GM08714 (cell line): ENCODE measurements at regions not wholly inside any gene's neighbourhood (a gene's known extent, or its start where the extent isn't known, plus 50 kb on each side); places are given as distances from the start of the nearest gene placed in this dataset.
"Not testable (repeated sequence)": the region's sequence is repeated elsewhere in the genome, so short reads cannot be mapped to it uniquely, and the experiment has no call there.

ENCODE experiments used
- H3K4me3 ChIP-seq: fragments of 200-500 bp; sonication (Bioruptor generic); 2 replicates; pipeline ENCODE4 v1.5.1; 2014; ENCODE audit warnings: mild to moderate bottlenecking, low read length, inconsistent platforms
- ZNF274 ChIP-seq: IDR thresholded peaks from 2 replicates; pipeline ENCODE4 v1.6.1; 2012; ENCODE audit warnings: mild to moderate bottlenecking, low read depth, low read length

GRCh38 chr6:170091000-170091638 is 199.8 kb downstream of the DLL1 start:
- no peak for TF ChIP-seq ZNF274
- H3K4me3 ChIP-seq, result no peak overlapping the region

DNA sequence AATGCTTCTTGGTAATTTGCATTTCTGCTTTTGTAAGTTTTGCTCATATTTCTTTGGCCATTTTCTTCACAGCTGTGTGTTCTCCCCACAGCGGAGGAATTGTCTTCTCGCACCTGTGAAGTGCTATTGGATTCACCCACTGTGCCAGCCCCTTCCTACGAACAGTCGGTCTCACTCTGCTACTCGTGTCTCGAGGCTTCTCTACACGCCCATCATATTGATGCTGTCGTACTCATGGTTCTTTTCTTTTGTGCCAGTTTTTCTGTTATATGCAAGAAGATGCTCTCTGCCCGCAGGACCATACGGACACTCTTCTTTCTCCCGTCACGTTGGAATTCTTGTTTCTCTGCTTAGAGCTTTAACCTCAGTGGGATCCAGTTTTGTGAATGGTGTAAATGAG is 200.3 kb downstream of the DLL1 start:
- no peak for TF ChIP-seq ZNF274
- H3K4me3 ChIP-seq, result no peak overlapping the region

GRCh38 chr6:170089963-170090362 is 200.9 kb downstream of the DLL1 start:
- no peak overlapping the region for H3K4me3 ChIP-seq
- no peak for TF ChIP-seq ZNF274

DNA sequence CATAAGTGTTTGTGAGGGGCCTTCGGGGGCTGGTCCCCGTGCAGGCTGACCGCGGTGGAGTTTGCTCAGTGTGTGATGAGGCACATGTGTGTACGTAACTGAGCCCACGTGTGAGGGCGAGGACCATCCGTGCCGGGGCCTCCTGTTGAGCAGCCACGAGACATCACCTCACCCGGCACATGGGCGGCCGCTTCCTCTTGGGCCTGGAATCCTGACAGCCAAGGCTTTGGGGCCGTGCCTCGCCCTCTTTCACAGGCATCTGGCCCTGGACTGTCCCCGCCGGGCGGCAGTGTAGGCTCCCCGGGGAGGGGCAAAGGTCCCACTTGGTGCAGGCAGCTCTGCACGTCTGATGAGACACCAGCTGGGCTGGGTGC is 202.3 kb downstream of the DLL1 start:
- no peak for TF ChIP-seq ZNF274

GRCh38 chr6:170087941-170088581 is 202.8 kb downstream of the DLL1 start:
- peak overlapping the region; percentile 32; the same call in 1 of the 2 replicates for H3K4me3 ChIP-seq
- no peak for TF ChIP-seq ZNF274

More for the DNA sequence above, 202.3 kb downstream of the DLL1 start:
- H3K4me3 ChIP-seq, result peak overlapping the region; percentile 32; the same call in 1 of the 2 replicates

DNA sequence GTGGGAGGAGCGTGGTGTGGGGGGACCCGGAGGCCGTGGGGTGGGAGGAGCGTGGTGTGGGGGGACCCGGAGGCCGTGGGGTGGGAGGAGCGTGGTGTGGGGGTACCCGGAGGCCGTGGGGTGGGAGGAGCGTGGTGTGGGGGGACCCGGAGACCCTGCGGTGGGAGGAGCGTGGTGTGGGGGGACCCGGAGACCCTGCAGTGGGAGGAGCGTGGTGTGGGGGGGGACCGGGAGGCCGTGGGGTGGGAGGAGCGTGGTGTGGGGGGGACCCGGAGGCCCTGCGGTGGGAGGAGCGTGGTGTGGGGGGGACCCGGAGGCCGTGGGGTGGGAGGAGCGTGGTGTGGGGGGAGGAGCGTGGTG is 203.5 kb downstream of the DLL1 start:
- not testable (repeated sequence) for H3K4me3 ChIP-seq

GRCh38 chr6:170086639-170087420 is 204.0 kb downstream of the DLL1 start:
- no peak for TF ChIP-seq ZNF274
- no peak overlapping the region for H3K4me3 ChIP-seq

DNA sequence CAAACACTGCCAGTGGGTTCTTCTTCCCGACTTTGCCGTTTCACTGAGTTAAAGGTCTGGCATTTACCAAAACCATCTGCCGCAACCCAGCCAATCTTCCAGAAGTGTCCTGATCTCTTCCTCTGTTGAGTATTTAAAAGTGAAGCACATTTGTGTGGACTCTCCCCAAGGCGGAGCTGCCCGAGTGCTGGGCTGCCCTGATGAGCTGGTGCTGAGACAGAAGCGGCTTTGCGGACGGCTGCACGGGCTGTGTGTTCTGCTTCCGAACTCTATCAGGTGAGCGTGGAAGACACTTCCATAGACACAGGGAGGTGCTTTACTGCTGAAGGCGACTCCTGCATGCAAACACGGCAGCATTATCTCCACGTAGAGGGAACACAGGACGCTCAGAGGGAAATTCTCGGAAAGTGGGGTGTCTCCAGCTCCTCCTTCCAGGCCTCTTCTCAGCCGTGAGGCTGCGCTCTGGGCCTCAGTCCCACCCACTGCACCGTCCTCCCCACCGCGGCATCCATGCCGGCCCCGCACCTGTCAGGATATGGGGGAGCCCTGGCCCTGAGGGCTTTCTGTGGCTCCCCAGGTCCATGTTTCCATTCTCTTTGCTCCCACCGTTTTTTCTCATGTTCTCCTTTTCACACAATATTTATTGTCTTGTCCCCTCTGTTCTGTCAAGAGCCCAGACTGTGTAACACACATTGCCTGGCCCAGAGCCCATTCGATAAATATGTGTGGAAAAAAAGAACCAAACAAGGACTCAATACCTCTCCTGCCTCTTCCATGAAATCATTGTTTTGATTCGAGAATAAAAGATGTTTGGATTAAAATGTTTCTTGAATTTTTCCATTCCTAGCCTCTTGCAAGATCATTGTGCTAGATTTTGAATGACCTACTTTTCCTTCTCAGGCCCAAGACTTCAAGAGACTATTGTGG is 205.1 kb downstream of the DLL1 start:
- H3K4me3 ChIP-seq, result no peak overlapping the region
- TF ChIP-seq ZNF274, result no peak

DNA sequence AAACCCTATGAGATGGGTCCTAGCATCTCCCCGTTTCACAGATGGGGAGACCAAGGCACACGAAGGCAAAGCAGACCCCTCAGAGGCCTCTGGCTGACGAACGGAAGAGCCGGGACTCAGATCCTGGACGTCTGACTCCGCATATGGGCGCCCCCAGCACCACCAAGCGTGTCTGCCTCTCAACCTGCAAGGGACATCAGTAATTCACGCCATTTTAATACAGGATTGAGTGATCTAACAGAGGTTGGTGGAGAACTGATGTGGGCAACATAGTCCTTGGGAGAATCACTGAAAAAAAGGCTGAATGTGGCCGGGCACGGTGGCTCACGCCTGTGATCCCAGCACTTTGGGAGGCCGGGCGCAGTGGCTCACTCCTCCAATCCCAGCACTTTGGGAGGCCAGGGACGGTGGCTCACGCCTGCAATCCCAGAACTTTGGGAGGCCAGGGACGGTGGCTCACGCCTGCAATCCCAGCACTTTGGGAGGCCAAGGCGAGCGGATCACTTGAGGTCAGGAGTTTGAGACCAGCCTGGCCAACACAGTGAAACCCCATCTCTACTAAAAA is 206.6 kb downstream of the DLL1 start:
- no peak overlapping the region for H3K4me3 ChIP-seq
- TF ChIP-seq ZNF274, result no peak

GRCh38 chr6:170083236-170084051 is 207.4 kb downstream of the DLL1 start:
- H3K4me3 ChIP-seq, result no peak overlapping the region
- no peak for TF ChIP-seq ZNF274

DNA sequence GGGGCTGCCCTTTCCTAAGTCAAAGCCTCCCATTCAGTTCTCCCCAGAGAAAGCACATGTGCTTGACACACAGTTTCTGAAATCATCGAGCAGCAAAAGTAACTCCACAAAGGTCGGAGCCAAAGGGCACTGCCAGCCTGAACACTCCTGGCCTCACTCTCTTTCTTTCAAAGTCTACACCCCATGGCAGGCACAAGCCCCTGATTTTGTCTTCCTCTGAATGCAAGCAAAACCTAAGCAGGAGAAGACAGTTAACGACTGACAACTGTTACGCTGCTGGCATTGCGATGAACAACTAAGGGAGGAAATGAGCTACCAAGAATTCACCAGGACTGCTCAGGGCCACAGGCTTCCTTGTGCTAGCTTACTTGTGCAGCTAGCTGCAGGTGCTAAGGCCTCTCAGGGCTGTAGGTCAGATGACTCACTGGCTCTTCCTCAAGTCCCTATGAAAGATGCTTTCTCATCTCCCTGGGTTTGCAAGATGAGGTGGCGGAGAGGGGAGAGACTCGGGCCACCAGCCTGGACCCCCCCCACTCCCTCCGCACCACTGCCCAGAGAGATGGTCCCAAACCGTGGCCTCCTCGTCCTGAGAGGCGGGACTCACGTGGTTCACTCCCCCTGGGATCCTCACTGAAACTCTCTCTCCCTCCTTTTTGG is 208.2 kb downstream of the DLL1 start:
- TF ChIP-seq ZNF274, result no peak
- no peak overlapping the region for H3K4me3 ChIP-seq

- H3K4me3 ChIP-seq, result no peak overlapping the region
- no peak for TF ChIP-seq ZNF274
Measured at GRCh38 chr6:170082067-170082466, 208.8 kb downstream of the DLL1 start.

- TF ChIP-seq ZNF274, result no peak
Measured at GRCh38 chr6:170081556-170081955, 209.3 kb downstream of the DLL1 start.

More at GRCh38 chr6:170081556-170081955, 209.3 kb downstream of the DLL1 start:
- H3K4me3 ChIP-seq, result no peak overlapping the region
